ENCODE measurements at regions not wholly inside any gene's neighbourhood (a gene's known extent, or its start where the extent isn't known, plus 50 kb on each side); places are given as distances from the start of the nearest gene placed in this dataset.

DNA sequence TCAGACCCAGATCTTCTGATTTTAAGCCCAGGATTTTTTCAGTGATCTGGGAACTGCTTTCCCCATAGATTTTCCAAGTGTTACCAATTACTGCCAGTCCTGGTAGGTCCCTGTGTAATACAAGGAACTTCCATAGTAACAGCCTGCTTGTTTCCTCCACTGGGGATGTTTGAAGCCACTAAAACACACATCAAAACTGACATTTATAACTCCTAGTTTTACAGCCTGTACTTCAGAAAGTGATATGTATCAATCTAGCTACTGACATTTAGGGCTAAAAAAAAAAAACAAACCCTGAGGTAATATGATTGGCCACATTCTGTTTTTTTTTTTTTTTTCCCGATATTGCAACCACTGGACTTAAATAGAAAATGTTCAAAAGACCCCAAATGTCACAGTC lies 166.9 kb upstream of the SP4 start:
- DNase-seq (ENCODE audit: insufficient read length) (no peak), FAIRE-seq (no peak)
- TF ChIP-seq TAF1 (IDR thresholded peaks at IDR 0.05; ENCODE audit: borderline replicate concordance, low read depth, low read length) = no peak
- no peak for TF ChIP-seq POLR2AphosphoS5 (IDR thresholded peaks at IDR 0.05; ENCODE audit: low read depth, low read length)

DNA sequence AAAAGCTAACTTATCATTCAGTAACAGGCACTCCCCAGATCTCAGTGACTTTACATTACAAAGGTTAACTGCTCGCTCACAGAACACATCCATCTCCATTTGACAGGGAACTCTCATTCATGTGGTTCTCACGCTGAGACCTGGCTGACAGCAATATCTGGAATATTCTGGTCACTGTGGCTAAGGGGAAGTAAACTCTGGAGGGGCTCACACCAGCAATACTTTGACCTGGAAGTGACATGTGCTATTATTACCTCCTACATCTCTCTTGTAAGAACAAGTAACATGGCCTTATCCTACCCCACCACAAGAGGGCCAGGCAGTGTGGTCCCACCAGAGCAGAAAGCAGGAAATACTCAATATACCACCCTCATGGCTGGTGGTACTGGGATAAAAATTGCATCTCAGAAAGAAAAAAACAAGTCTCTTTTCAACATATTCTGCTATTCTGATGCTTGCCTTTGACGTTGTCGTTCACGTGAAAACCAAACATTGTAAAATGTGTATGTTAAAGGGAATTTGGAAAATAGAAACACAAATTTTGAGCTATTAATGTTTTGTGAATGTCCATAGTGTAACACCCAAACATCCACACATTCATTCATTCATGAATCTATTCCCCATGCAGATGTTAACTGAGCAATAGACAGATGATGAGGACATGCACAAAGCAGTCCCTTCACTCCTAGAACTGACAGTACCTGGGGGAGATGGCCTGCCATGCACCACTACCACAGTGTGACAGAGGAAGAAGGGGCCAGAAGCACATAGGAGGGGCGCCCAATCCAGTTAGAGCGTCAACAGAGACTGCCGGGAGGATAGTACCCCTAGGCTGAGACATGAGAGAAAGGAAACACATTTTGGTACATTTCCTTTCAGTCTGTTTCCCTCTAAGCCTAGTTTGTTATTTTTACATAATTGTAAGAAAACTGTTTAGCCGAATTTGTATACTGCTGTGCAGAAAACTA lies 166.0 kb upstream of the SP4 start:
- peak; percentile 6 for DNase-seq (ENCODE audit: insufficient read length)
- TF ChIP-seq POLR2AphosphoS5 (IDR thresholded peaks at IDR 0.05; ENCODE audit: low read depth, low read length) (no peak), TAF1 (IDR thresholded peaks at IDR 0.05; ENCODE audit: borderline replicate concordance, low read depth, low read length) (no peak), POLR2A (IDR thresholded peaks at IDR 0.05; ENCODE audit: low read depth, low read length) (no peak)
- peak; percentile 71 for FAIRE-seq

DNA sequence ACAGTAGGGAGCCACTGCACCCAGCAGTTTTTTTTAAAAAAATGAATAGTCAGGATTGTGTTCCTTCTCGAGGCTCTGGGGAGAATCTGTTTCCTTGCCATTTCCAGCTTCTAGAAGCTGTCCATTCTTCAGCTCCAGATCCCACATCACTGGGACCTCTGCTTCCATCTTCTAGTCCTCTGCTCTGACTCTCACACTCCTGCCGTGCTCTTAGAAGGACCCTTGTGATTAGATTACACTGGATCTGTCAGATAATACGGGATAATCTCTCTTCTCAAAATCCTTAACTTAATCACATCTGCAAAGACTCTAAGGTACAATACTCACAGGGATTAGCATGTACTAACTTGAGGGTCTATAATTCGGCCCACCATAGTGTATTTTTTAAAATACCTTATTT lies 158.9 kb upstream of the SP4 start:
- no peak for TF ChIP-seq TAF1 (IDR thresholded peaks at IDR 0.05; ENCODE audit: borderline replicate concordance, low read depth, low read length)
- no peak for TF ChIP-seq POLR2A (IDR thresholded peaks at IDR 0.05; ENCODE audit: low read depth, low read length)
- no peak for TF ChIP-seq POLR2AphosphoS5 (IDR thresholded peaks at IDR 0.05; ENCODE audit: low read depth, low read length)
- no peak for FAIRE-seq
- DNase-seq (ENCODE audit: insufficient read length) = no peak

DNA sequence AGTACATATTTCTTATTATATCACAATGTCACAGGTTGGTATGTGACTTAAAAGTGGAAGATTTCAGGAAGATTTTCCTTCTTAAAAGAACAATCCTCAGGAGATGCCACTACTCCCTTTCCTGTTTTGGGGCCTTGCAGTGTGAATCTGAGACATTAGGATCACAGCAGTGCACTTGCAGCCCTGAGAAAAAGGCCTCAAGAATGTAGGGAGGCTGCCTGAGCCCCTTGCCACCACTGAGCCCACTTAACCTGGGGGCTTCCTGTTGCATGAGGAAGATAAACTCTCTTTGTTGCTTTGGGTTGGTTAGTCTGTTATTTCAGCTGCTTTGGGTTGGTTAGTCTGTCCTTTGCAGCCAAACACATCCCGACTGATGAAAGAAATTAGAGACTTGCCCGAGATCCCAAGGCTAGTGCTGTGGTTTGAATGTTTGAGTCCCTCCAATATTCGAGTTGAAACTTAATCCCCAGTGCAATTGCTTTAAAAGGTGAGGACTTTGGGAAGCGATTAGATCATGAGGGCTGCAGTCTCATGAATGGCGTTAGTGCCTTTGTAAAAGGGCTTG lies 151.3 kb upstream of the SP4 start:
- no peak for FAIRE-seq
- TF ChIP-seq TAF1 (IDR thresholded peaks at IDR 0.05; ENCODE audit: borderline replicate concordance, low read depth, low read length) (no peak), POLR2AphosphoS5 (IDR thresholded peaks at IDR 0.05; ENCODE audit: low read depth, low read length) (no peak), POLR2A (IDR thresholded peaks at IDR 0.05; ENCODE audit: low read depth, low read length) (no peak)
- DNase-seq (ENCODE audit: insufficient read length) = no peak

DNA sequence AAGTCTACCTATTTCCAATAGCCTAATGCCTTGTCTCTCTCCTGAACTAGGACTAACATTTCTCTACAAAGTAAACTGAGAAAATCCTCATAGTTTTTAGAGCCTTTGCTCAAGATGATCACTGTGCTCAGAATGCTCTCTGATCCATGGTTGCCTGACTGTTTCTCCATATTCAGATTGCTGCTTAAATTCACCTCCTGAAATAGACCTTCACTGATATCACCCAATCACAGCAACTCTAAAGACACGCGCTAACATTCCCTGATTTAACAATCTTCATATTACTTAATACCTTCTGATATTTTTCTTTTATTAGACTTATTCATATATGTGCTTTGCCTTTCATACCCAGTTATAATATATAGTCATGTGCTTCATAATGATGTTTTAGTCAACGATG lies 148.9 kb upstream of the SP4 start:
- TF ChIP-seq TAF1 (IDR thresholded peaks at IDR 0.05; ENCODE audit: borderline replicate concordance, low read depth, low read length) = no peak
- no peak for TF ChIP-seq POLR2A (IDR thresholded peaks at IDR 0.05; ENCODE audit: low read depth, low read length)
- DNase-seq (ENCODE audit: insufficient read length) (no peak), FAIRE-seq (no peak)

DNA sequence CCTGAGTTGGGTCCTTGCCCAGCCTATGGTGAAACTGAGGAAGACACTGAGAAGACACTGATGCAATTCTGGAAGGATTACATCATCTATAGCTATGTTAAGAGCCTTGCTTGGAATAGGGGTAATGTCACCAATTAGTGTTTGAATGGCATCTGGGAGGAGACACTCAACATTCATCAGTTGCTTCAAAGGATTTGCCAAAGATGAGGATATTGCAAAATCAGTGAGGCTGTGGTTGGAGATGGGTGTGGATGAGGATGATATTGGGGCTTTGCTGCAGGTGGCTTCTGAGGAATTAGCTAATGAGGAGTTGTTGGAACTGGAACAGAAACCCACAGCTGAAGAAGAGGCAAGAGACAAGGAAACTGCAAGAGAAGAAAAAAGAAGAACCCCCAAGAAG lies 146.7 kb upstream of the SP4 start:
- DNase-seq (ENCODE audit: insufficient read length) (no peak), FAIRE-seq (no peak)
- TF ChIP-seq TAF1 (IDR thresholded peaks at IDR 0.05; ENCODE audit: borderline replicate concordance, low read depth, low read length) (no peak), POLR2A (IDR thresholded peaks at IDR 0.05; ENCODE audit: low read depth, low read length) (no peak), POLR2AphosphoS5 (IDR thresholded peaks at IDR 0.05; ENCODE audit: low read depth, low read length) (no peak)

DNA sequence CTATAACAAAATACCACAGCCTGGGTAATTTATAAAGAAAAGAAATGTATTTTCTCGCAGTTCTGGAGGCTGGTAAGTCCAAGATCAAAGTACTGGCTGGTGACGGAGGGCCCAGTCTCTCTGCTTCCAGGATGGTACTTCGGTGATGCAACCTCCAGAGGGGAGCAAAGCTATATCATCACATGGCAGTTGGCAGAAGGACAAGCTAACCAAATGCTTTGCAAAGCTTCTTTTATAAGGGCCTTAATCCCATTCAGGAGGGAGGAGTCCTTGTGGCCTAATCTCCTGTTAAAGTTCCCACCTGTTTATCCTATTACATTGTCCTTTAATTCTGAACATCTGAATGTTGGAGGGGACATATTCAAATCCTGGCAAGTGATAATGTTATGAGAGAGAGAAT lies 134.1 kb upstream of the SP4 start:
- FAIRE-seq = no peak
- DNase-seq (ENCODE audit: insufficient read length) = no peak
- TF ChIP-seq TAF1 (IDR thresholded peaks at IDR 0.05; ENCODE audit: borderline replicate concordance, low read depth, low read length) (no peak), POLR2A (IDR thresholded peaks at IDR 0.05; ENCODE audit: low read depth, low read length) (no peak), POLR2AphosphoS5 (IDR thresholded peaks at IDR 0.05; ENCODE audit: low read depth, low read length) (no peak)

DNA sequence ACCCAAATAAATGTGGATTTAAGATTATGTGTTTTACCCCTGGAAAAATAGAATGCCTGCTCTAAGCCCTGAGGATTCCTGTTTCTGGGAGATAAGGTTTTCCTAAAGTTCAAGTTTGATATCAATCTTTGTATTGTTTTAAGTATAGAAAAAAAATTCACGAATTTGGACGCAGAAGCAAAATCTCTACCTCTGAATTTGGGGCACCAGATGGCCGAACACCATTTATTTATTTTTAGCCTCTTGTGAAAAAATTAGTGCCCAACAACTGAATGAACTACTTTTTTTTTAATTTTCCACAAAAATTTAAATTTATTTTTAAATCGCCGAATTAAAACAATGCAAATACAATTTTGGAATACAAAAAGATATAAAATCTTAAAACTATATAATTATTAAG lies 128.1 kb upstream of the SP4 start:
- DNase-seq (ENCODE audit: insufficient read length) = no peak
- FAIRE-seq = no peak
- TF ChIP-seq POLR2A (IDR thresholded peaks at IDR 0.05; ENCODE audit: low read depth, low read length) = no peak
- TF ChIP-seq POLR2AphosphoS5 (IDR thresholded peaks at IDR 0.05; ENCODE audit: low read depth, low read length) = no peak
- TF ChIP-seq TAF1 (IDR thresholded peaks at IDR 0.05; ENCODE audit: borderline replicate concordance, low read depth, low read length) = no peak

DNA sequence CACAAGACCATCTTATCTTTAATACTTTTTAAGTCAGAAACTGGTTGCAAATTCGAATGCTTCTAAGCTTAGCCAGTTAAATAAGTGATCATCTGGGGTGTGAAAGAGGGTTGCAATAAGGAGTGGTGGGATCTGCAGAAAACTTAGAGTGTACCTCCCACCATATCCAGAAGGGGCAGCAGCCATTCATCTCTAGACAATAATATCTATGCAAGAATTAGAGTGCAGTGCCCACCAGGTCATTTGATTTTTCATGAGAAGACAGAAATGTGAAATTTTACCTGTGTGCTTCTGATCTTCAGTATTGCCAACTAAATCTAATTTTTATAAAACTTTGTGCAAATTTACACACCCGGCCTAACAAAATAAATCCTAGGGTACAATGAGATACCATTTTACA lies 127.2 kb upstream of the SP4 start:
- TF ChIP-seq POLR2AphosphoS5 (IDR thresholded peaks at IDR 0.05; ENCODE audit: low read depth, low read length) (no peak), POLR2A (IDR thresholded peaks at IDR 0.05; ENCODE audit: low read depth, low read length) (no peak)
- DNase-seq (ENCODE audit: insufficient read length) (no peak), FAIRE-seq (no peak)

DNA sequence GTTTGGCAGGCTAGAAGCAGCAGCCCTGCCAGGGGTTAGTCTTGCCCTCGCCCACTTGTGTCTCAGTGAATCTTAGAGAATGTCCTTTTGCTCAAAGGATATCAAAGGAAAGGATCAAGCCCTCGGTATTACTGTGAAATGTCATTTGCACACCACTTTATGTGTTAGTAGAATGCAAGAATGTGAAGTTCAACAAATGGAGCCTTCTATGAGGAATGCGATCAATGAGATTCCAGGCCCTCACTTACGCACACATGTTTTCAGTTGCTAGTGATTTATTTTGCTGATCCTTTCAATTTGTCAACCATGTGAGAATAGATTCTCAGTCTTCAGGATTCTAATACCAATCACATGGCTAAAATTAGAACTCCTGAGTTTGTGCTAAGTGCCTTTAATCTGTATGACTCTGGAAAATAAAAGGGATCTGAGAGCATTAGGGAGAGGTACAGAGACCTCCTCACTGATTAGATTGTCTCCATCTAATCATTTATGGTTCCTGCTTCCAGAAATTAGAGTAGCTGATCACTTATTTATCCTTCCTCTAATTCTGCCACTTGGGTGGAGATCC lies 123.0 kb upstream of the SP4 start:
- no peak for DNase-seq (ENCODE audit: insufficient read length)
- FAIRE-seq = no peak
- TF ChIP-seq POLR2AphosphoS5 (IDR thresholded peaks at IDR 0.05; ENCODE audit: low read depth, low read length) (no peak), TAF1 (IDR thresholded peaks at IDR 0.05; ENCODE audit: borderline replicate concordance, low read depth, low read length) (no peak), POLR2A (IDR thresholded peaks at IDR 0.05; ENCODE audit: low read depth, low read length) (no peak)

DNA sequence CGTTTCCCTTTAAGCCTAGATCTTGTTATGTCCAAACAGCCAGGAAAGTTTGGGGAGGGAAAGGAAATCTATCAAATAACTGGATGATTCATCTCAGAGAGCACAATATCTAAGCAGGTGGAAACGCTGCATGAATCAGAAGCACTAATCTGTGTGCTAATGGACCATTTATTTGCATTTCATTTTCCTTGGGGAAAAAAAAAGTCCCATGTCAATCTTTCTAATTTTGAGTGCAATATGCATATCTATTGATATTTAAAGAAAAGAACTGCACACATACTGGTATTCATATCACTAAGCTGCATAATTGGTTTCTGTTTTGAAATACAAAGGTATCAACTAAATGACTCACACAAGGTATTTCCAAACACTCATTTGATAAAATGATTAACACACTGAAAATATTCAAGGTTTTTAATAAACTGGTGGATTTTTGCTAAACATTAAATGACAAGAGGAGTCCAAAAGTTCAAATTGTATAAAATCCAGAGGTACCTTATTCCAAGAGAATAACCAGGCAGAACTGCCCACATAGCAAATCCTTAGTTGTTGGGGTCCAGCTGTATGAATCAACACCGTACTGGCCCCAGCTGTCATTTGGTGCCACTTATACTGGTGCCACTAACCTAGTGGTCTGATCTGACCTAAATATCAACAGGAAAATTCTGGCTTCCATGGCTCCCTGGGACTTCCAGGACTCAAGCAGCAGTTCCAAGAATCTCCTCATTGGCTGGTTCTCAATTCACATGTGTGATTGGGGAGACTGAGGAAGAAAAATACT lies 122.2 kb upstream of the SP4 start:
- FAIRE-seq (no peak), DNase-seq (ENCODE audit: insufficient read length) (no peak)
- no peak for TF ChIP-seq POLR2AphosphoS5 (IDR thresholded peaks at IDR 0.05; ENCODE audit: low read depth, low read length)
- TF ChIP-seq POLR2A (IDR thresholded peaks at IDR 0.05; ENCODE audit: low read depth, low read length) = no peak
- TF ChIP-seq TAF1 (IDR thresholded peaks at IDR 0.05; ENCODE audit: borderline replicate concordance, low read depth, low read length) = no peak
